SU-DHL-6 (cell line): ENCODE measurements at regions not wholly inside any gene's neighbourhood (a gene's known extent, or its start where the extent isn't known, plus 50 kb on each side); places are given as distances from the start of the nearest gene placed in this dataset.

ENCODE experiments used
- CTCF ChIP-seq: fragments of 200-600 bp; sonication (generic); IDR thresholded peaks from one replicate; pipeline ENCODE4 v1.5.1; 2017; ENCODE audit warnings: antibody characterized with exemption, mild to moderate bottlenecking, low read length, moderate library complexity; ENCODE audit not compliant: insufficient read depth, poor library complexity, severe bottlenecking
- EZH2phosphoT487 ChIP-seq: fragments of 200-600 bp; sonication (generic), shearing (Covaris generic); conservative IDR thresholded peaks from 2 replicates; pipeline ENCODE4 v1.6.1; 2018; ENCODE audit warnings: mild to moderate bottlenecking, antibody characterized with exemption, low read length, moderate library complexity, mixed read lengths

DNA sequence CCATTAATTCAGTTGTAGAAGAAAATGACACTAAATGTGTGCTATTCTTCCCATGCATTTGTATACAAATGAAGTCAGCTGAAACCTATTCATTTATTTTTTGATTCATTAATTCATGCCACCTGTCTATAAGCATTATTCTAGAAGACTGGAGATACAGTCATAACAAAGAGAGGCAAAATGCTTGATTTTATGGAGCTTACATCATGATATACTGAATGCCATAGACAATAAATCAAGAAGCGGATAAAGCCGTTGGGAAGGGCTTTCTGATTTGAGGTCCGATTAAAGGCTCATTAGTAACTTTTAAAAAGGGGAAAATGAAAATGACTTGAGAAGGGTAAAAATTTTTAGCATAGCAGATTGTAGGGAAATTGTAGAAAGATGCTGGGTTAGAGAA, 494.9 kb downstream of the RERGL start:
- TF ChIP-seq CTCF = no peak
- no peak for TF ChIP-seq EZH2phosphoT487
